Lung (tissue), 11 donors: ENCODE measurements at regions not wholly inside any gene's neighbourhood (a gene's known extent, or its start where the extent isn't known, plus 50 kb on each side); places are given as distances from the start of the nearest gene placed in this dataset.
"Not testable (repeated sequence)": the region's sequence is repeated elsewhere in the genome, so short reads cannot be mapped to it uniquely, and the experiment has no call there.

Source experiments
- ATAC-seq: fragments of 200-7000 bp; cut with Tn5 transposase; one replicate; pipeline ENCODE4 v1.9.1; 2020; ENCODE audit warnings: moderate number of reproducible peaks; ENCODE audit not compliant: insufficient read depth, low FRiP score
- DNase-seq, 3 donors: peaks; one replicate each; pipeline ENCODE4 v3.0.0-alpha.2; 2013 to 2017
- H3K27ac ChIP-seq, 2 donors: one replicate each; pipeline ENCODE4 v1.5.1; 2013; ENCODE audit warnings: mild to moderate bottlenecking in 2 of 2, moderate library complexity in 2 of 2, control low read depth in 1 of 2, inconsistent platforms in 1 of 2, low read depth in 1 of 2, low read length in 1 of 2
- H3K27me3 ChIP-seq, 3 donors: one replicate each; pipeline ENCODE4 v1.5.1; 2013; ENCODE audit warnings: low read length in 2 of 3; ENCODE audit not compliant: control insufficient read depth in 3 of 3, insufficient read depth in 3 of 3
- H3K36me3 ChIP-seq, 4 donors: one replicate each; pipeline ENCODE4 v1.5.1; 2013; ENCODE audit warnings: low read length in 4 of 4, mild to moderate bottlenecking in 1 of 4, moderate library complexity in 1 of 4; ENCODE audit not compliant: control insufficient read depth in 4 of 4, insufficient read depth in 4 of 4
- H3K4me1 ChIP-seq, 5 donors: one replicate each; pipeline ENCODE4 v1.5.1; 2013; ENCODE audit warnings: low read length in 5 of 5, mild to moderate bottlenecking in 2 of 5, moderate library complexity in 1 of 5; ENCODE audit not compliant: control insufficient read depth in 5 of 5, insufficient read depth in 5 of 5
- H3K4me3 ChIP-seq: one replicate; pipeline ENCODE4 v1.5.1; 2013; ENCODE audit warnings: mild to moderate bottlenecking, control low read depth, moderate library complexity
- H3K9ac ChIP-seq, 2 donors: one replicate each; pipeline ENCODE4 v1.5.1; 2013; ENCODE audit warnings: low read length in 2 of 2, control low read depth in 1 of 2; ENCODE audit not compliant: insufficient read depth in 1 of 2
- H3K9me3 ChIP-seq, 4 donors: one replicate each; pipeline ENCODE4 v1.5.1; 2013; ENCODE audit warnings: low read length in 3 of 4, mild to moderate bottlenecking in 1 of 4, moderate library complexity in 1 of 4; ENCODE audit not compliant: control insufficient read depth in 4 of 4, insufficient read depth in 3 of 4
- WGBS, 2 donors: extraction: QIAGEN DNeasy Blood & Tissue Kit; methylation state at CpG; one replicate each; pipeline ENCODE4 v1.1.7; 2013; 5-methylcytosine and 5-hydroxymethylcytosine counted together
- TF ChIP-seq, protein P1 (sequence below): IDR thresholded peaks from 2 replicates; pipeline ENCODE4 v1.5.1; 2012; ENCODE audit warnings: mild to moderate bottlenecking; ENCODE audit errors: control extremely low read depth, extremely low read depth
- donor health status: control.
- donor health status: control.
- donor health status: Bipolar disorder and iron deficiency.
- donor health status: healthy.
- donor health status: DM: yes; HTN: yes; CAD: no.

GRCh38 chr3:197410170-197410569, 111.8 kb upstream of the DLG1 start:
- not testable (repeated sequence) for DNase-seq, H3K27me3 ChIP-seq, H3K4me1 ChIP-seq, H3K4me3 ChIP-seq, ATAC-seq, H3K9ac ChIP-seq, H3K9me3 ChIP-seq, H3K36me3 ChIP-seq, H3K27ac ChIP-seq
- 94 to 97% methylated on average over 11 of the region's 11 CpGs for WGBS, 2 donors

DNA sequence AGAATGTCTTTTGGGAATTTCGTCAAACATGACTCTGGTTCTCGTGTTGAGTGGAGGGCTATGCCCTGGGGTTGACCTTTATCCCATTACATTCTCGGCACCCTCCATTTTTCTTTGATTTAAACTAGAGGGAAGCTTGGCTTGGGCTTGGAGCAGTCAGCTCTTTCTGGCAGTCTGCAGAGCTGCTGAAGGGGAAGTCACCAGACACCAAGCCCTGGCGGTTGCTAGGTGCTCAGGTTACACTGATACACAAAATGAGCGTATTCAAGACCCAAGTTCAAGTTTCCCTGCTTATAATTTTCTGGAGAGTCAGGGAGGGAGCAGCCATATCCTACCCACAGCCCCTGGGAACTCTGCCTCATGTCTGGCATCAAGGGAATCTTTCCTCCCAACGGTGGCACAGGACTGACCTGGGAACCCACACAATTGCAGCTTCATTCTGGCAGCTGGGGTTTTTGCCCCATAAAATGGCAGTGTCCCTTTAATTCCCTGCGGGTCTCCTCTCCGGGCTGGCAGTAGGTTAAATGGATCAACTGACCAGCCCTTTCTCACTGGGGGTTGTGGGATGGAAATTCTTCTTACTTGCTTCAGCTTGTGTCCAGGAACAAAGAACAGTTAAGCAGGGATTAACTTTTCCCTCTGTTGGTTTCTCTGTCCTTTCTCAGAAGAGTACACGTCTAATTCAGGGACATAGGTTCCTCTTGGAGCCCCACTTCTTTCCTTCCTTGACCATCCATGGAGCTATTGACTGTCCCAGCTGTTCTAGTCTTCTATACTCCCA, 110.0 kb upstream of the DLG1 start:
- H3K27me3 ChIP-seq: no peaks in the 10 kb centered on the region
- H3K27ac ChIP-seq: no peak overlapping the region
- H3K9ac ChIP-seq: no peak overlapping the region
- DNase-seq (peak in 1 of 3 donors; percentile 37), ATAC-seq (no peak)
- TF ChIP-seq, protein P1, sequence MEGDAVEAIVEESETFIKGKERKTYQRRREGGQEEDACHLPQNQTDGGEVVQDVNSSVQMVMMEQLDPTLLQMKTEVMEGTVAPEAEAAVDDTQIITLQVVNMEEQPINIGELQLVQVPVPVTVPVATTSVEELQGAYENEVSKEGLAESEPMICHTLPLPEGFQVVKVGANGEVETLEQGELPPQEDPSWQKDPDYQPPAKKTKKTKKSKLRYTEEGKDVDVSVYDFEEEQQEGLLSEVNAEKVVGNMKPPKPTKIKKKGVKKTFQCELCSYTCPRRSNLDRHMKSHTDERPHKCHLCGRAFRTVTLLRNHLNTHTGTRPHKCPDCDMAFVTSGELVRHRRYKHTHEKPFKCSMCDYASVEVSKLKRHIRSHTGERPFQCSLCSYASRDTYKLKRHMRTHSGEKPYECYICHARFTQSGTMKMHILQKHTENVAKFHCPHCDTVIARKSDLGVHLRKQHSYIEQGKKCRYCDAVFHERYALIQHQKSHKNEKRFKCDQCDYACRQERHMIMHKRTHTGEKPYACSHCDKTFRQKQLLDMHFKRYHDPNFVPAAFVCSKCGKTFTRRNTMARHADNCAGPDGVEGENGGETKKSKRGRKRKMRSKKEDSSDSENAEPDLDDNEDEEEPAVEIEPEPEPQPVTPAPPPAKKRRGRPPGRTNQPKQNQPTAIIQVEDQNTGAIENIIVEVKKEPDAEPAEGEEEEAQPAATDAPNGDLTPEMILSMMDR: no peak
- H3K4me3 ChIP-seq: no peak overlapping the region
- 78 to 83% methylated on average over 9 of the region's 9 CpGs for WGBS, 2 donors
- peaks cover 0 to 4% (median 0%) of the 10 kb centered on the region in 5 donors for H3K4me1 ChIP-seq
- no peaks in the 10 kb centered on the region for H3K36me3 ChIP-seq
- H3K9me3 ChIP-seq: peaks cover 0 to 8% (median 1%) of the 10 kb centered on the region in 4 donors

GRCh38 chr3:197407526-197407925, 109.1 kb upstream of the DLG1 start:
- Histone ChIP-seq H3K9ac (no peak overlapping the region), H3K9me3 (peaks cover 0 to 8% (median 1%) of the 10 kb centered on the region in 4 donors), H3K27me3 (no peaks in the 10 kb centered on the region), H3K36me3 (no peaks in the 10 kb centered on the region), H3K4me1 (peaks cover 0 to 4% (median 0%) of the 10 kb centered on the region in 5 donors), H3K27ac (no peak overlapping the region), H3K4me3 (no peak overlapping the region)
- no peak for ATAC-seq
- TF ChIP-seq, protein P1: no peak
- 58 to 94% methylated on average over 3 of the region's 3 CpGs for WGBS, 2 donors
- DNase-seq: no peak

DNA sequence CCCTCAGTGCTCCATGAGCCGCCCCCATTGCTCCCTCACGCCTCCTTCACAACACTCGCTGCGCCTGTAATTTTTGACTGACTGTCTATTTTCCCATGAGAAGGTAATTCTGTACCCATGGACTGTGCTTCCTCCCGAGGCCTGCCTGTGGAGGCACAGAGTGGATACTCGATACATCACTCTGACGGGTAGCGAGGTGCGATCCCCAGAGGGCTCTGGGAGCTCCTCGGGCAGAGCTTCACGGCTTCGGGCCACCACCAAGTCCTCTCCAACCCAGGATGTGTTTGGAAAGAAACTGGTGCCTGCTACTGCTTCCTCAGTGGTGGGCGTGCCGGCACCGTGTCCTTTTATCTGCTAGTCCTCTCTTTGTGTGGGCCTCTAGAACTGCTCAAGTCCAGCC, 108.6 kb upstream of the DLG1 start:
- Histone ChIP-seq H3K9ac (no peak overlapping the region), H3K36me3 (no peaks in the 10 kb centered on the region), H3K9me3 (peaks cover 0 to 8% (median 1%) of the 10 kb centered on the region in 4 donors), H3K27ac (no peak overlapping the region), H3K27me3 (no peaks in the 10 kb centered on the region), H3K4me3 (no peak overlapping the region), H3K4me1 (peaks cover 0 to 4% (median 0%) of the 10 kb centered on the region in 5 donors)
- DNase-seq (no peak), ATAC-seq (no peak)
- WGBS, 2 donors: 95% methylated on average over 15 of the region's 15 CpGs
- TF ChIP-seq, protein P1: no peak
